ENCODE measurements at regions not wholly inside any gene's neighbourhood (a gene's known extent, or its start where the extent isn't known, plus 50 kb on each side); places are given as distances from the start of the nearest gene placed in this dataset.

GRCh38 chr12:93015871-93016751 is 87.0 kb upstream of the EEA1 start:
- no peak for DNase-seq (ENCODE audit: low read depth)

DNA sequence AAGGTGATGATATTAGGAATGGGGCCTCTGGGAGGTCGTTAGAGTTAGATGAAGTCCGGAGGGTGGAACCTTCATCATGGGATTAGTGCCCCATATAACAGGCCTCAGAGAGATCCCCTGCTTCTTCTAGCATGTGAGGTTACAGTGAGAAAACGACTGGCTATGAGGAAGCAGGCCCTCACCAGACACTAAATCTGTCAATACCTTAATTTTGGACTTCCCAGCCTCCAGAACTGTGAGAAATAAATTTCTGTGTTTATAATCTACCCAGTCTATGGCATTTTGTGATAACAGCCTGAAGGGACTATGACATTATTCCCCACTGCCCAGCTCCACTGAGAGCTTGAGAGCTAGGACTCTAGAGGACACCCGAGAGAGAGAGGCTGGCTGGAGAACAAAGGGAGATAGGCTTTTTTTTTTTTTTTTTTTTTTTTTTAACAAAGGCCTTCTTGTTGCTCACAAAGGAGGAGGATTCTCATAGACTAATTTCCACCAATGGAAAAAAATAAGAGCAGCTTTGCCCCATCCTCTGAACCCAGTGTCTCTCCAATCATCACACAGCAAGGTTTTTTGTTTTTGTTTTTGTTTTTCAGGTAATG is 87.8 kb upstream of the EEA1 start:
- no peak for DNase-seq (ENCODE audit: low read depth)

DNA sequence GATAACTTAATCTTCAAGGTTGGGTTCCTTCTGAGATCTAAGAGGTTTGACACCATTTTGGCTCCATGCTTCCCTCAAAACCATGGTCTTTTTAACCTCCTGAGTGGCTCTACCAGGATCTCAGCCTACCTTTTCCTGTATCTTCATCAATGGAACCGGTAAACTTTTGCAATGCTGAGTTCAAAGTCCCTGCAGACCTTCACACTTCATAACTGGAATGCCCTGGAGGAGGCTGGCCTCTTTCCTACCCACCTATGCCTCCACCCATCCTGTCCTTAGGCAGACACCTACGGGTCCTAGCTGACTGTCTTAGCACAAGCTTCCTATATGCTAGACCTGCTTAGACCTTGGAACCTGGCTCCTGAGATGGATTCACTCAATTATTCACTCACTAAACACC is 89.5 kb upstream of the EEA1 start:
- no peak for DNase-seq (ENCODE audit: low read depth)

DNA sequence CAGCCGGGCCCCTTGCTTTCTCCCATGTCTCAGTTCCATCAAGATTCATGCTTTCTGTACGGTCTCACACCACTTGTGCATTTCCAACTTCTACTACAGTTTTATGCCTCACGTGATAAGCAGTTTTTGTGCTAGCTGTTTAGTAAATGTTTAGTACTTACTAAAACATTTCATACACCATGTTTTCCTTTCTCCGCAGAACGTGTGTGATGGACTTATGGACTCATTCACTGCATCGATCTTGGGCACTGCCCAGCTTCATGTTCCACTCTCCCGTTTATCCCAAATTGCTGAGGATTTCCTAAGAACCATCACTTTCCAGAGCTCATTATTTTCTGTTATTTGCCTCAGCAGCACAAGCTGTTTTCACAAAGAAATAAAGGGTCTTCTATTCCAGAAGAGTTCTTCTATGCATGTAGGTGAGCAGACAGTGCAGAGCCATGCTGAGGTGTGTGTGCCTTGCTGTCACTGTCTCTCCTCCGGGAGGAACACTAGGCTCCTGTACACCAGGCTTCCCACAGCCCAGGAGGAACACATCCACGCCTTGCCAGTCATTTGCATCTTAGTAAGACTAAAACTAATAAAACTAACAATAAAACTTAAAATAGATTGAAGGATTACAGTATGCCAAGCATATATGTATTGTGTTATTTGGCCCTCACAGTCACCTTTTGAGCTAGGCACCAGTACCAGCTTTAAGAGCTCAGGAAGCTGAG is 90.3 kb upstream of the EEA1 start:
- DNase-seq (ENCODE audit: low read depth), result no peak

GRCh38 chr12:93019975-93020630 is 91.0 kb upstream of the EEA1 start:
- no peak for DNase-seq (ENCODE audit: low read depth)

DNA sequence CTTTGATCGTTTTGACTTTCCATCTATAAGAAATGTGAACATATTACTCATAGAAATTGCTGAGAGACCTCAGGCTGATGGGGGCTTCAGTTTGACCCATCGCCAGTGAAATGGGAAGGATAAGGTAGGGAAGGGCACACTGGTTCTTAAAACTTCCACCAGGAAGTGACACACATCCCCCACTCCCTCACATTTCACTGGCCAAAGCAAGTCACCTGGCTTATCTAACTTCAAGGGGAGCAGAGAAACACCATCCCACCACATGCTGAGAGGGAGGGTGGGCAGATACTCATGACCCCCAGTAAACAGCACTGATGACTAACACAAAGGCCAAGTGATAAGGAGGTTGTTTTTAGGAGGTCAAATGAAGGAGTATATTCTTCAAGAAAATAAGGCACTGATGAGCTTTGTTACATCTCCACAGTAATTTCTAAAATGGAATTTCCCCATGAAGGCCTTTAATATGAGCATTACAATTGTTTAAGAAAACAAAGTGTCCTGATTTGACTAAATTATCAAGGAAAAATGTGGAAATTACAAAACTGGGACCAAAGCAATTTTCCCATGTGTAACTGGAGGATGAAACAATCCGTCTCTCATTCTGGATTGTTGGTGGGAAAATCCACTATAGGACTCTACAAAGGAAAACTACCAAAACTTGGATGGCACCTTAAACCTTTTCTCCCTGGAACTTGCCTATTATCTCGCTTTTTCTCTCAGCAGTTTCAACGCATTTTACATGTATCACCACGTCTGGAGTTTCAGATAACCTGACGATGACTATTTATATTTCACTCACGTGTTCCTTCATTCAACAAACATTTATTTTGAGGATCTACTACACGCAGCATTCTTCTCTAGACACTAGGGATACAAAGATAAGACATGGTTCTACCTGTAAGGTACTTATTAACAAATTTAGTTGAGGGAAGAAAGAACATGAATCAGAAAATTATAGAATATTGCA is 91.8 kb upstream of the EEA1 start:
- DNase-seq (ENCODE audit: low read depth), result no peak

DNA sequence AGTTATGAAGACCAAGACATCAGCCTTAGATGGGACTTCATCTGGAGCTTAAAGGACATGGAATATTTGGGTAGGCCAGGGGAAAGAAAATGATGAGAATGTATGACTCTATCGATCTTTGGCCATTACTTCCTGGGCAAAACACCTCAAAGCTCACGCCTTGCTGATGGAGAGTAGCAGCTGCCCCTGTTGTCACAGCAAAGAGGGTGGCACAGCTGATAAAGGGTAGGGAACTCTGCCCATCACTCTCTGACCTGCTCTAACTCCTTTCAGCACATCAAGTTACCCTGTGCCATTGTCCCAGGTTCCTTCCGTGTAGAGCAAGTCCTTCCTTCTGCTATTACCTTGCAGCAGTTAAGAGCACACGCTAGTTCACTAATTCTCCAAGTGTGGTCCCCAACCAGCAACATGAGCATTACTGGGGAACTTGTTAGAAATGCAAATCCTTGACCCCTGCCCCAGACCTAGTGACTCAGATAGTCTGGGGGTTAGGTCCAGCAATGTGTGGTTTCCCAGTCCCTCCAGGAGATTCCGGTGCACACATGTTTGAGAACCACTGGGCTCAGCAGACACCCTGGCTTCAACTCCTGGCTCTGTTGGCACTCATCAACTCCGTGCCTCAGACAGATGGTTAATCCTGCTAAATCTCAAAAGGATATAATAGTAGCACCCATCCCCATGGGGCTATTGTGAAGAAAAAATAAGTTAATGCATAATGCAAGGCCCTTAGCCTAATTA is 93.7 kb upstream of the EEA1 start:
- no peak for DNase-seq (ENCODE audit: low read depth)

GRCh38 chr12:93025145-93026103 is 96.3 kb upstream of the EEA1 start:
- DNase-seq (ENCODE audit: low read depth), result no peak

DNA sequence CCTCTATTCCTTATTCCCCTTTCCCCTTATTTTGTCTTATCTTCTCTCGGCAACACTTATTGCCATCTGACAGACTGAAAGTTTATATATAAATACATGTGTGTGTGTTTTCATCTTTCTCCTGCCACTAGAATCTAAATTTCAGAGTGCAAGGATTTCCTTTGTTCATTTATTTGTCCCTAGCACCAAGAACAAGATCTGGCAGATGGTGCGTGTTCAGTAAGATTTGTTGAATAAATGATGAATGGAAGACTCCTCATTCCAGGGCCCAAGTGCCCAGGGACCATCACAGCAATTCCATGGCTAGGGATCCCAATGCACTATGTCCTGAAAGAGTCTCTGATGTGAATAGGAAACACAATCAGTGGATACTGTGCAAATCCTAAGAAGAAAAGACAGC is 97.9 kb upstream of the EEA1 start:
- DNase-seq (ENCODE audit: low read depth), result no peak

DNA sequence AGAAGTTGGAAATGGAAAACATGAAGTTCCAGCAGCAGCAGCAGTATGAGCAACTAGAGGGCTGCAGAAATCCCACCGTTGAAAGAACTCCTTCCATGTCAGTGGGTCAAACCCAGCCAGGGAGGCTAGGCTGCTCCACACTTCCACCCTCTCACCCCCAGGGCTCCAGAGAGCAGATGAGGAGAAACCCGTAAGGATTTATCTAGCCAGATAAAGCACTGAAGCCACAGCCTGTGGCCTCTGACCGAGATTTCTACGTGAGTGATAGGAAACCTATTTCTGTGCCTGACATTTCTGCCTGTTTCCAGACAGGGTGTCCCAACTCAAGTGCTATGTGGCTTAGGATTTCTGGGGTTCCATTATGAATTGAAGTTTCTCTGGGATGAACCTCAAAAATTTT is 100.0 kb upstream of the EEA1 start:
- DNase-seq (ENCODE audit: low read depth), result no peak

- DNase-seq (ENCODE audit: low read depth), result no peak
These were observed 101.9 kb upstream of the EEA1 start for GRCh38 chr12:93031028-93031427.

DNA sequence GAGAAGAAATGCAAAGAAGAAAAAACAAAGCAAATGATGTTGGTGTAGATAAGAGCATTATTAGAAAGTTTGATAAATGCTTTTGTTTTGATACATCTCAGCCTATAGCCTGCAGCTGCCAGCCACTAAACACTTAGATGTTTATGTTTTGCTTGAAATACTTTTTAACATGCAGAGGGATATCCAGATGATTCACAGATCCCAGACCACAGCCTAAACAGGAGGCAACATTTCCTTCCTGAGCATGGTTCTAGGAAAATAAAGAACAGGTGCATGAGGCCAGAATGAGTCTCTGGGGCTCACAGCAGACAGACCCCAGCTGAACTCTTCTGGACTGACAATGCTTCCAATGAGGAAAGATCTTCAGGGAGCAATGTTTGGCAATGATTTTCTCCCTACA is 103.7 kb upstream of the EEA1 start:
- no peak for DNase-seq (ENCODE audit: low read depth)

DNA sequence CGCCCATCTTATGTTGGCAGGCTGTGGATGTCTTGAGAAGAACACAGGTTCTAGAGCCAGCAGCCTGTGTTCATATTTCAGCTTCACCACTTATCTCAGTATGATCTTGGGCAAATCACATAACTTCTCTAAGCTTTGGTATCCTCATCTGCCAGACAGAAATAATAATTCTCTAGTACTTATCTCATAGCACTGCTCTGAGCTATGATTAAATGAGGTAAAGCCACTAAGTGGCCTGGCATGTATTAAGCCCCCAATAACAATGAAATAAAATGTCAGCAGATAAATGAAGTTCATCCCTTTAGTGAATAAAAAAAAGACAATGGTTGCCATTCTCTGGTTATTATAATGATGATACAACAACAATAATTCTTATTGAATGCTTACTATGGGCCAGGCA is 104.9 kb upstream of the EEA1 start:
- no peak for DNase-seq (ENCODE audit: low read depth)

- no peak for DNase-seq (ENCODE audit: low read depth)
These were observed 110.0 kb upstream of the EEA1 start for GRCh38 chr12:93039062-93039461.

- DNase-seq (ENCODE audit: low read depth), result no peak
These were observed 110.8 kb upstream of the EEA1 start for GRCh38 chr12:93039930-93040329.

GRCh38 chr12:93040367-93040766 is 111.3 kb upstream of the EEA1 start:
- no peak for DNase-seq (ENCODE audit: low read depth)

GRCh38 chr12:93041416-93041815 is 112.3 kb upstream of the EEA1 start:
- DNase-seq (ENCODE audit: low read depth), result no peak

GRCh38 chr12:93042283-93042682 is 113.2 kb upstream of the EEA1 start:
- no peak for DNase-seq (ENCODE audit: low read depth)

DNA sequence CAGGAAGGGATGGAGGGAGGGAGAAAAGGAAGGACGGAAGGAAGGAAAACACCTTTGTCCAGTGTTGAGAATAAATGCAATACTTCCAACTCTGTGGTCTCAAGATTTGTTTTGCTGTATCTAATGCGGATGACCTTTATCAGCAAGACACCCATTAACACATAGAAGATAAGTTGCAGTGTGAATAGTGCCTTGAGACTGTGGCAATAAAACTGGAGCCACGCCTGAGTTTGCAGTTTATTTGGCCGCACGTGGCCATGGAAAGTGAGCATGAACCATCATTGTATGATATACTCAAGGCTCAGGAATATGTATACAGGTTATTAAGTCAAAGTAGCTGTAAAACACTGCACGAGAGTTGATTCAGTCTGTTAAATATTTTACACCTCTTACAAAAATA is 113.6 kb upstream of the EEA1 start:
- no peak for DNase-seq (ENCODE audit: low read depth)

All from activated T-helper 9 cell treated with anti-CD3 and anti-CD28 coated beads, Interleukin-2, amount 50 U/mL, for 16 hours (primary cell).